Thoracic aorta (tissue), 2 donors: ENCODE measurements at regions not wholly inside any gene's neighbourhood (a gene's known extent, or its start where the extent isn't known, plus 50 kb on each side); places are given as distances from the start of the nearest gene placed in this dataset.

Source experiments
- ATAC-seq: fragments of 150-250 bp; one replicate; pipeline ENCODE4 v1.8.0; 2017; ENCODE audit warnings: low read depth; ENCODE audit not compliant: insufficient number of reproducible peaks, low FRiP score
- DNase-seq: peaks from one replicate; pipeline ENCODE4 v3.0.0-alpha.2; 2020; ENCODE audit warnings: low spot score
- H3K27ac ChIP-seq, 2 donors: fragments of 200-600 bp; sonication (generic); 1 replicate in 1 of 2; 2 replicates in 1 of 2; pipeline ENCODE4 v1.5.1; 2016; ENCODE audit warnings: mild to moderate bottlenecking in 2 of 2, moderate library complexity in 2 of 2
- H3K27me3 ChIP-seq: fragments of 200-600 bp; sonication (generic); replicated peaks from 2 replicates; pipeline ENCODE4 v1.6.0; 2016; ENCODE audit warnings: mild to moderate bottlenecking; ENCODE audit not compliant: insufficient read depth
- H3K36me3 ChIP-seq: fragments of 200-600 bp; sonication (generic); one replicate; pipeline ENCODE4 v1.5.1; 2016
- H3K4me1 ChIP-seq, 2 donors: fragments of 200-600 bp; sonication (generic); 1 replicate in 1 of 2; 2 replicates in 1 of 2; pipeline versions ENCODE4 v1.5.1 to v1.6.0; 2016; ENCODE audit warnings: low read depth in 2 of 2, mild to moderate bottlenecking in 1 of 2; ENCODE audit not compliant: control insufficient read depth in 1 of 2
- H3K4me3 ChIP-seq: fragments of 200-600 bp; sonication (generic); 2 replicates; pipeline ENCODE4 v1.5.1; 2016; ENCODE audit warnings: mild to moderate bottlenecking
- H3K9me3 ChIP-seq: fragments of 200-600 bp; sonication (generic); 2 replicates; pipeline ENCODE4 v1.5.1; 2016
- TF ChIP-seq, protein P1 (sequence below): fragments of 200-600 bp; sonication (generic); IDR thresholded peaks from one replicate; pipeline ENCODE4 v1.5.1; 2019; ENCODE audit warnings: antibody characterized with exemption

DNA sequence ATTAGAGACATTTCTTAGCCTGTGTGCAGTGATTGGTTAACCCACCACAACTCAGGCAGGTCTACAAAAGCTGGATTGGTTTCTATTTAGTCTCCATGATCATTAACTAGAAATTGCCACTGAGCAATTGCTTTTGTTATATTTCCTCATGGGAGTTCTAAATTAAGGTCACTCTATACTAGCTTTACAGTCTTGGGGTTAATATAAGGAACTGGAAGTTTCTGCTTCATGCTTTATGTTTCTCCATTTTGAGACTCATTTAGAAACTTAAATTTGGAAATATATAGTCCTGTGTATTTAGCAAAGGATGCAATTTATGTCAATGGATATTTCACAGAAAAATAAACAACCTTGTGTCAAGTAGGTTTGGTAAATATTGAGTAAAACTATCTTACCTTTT, 137.5 kb downstream of the HLX start:
- no peaks in the 10 kb centered on the region for H3K9me3 ChIP-seq

DNA sequence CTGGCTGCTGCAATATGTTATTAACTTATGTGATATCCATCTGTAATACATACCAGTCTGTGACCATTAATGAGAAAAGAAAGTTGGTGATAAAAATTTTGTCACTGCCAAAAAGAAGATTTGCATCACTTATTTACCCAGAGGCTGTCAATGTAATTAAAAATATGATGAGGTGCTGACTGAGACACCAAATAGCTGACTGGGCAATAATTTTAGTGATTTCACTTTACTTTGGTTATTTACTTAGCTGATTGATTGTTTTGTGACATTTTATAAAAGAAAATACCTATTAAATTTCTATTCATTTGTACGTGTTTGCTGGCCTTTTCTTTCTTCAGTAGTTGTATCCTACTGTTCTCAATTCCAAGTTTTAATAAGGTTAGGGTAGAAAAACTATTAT, 139.2 kb downstream of the HLX start:
- Histone ChIP-seq H3K27me3 (no peaks in the 10 kb centered on the region), H3K4me3 (no peak overlapping the region), H3K36me3 (no peaks in the 10 kb centered on the region), H3K9me3 (no peaks in the 10 kb centered on the region), H3K4me1 (peaks cover 2 to 13% of the 10 kb centered on the region in 2 donors), H3K27ac (no peak overlapping the region)
- TF ChIP-seq, protein P1, sequence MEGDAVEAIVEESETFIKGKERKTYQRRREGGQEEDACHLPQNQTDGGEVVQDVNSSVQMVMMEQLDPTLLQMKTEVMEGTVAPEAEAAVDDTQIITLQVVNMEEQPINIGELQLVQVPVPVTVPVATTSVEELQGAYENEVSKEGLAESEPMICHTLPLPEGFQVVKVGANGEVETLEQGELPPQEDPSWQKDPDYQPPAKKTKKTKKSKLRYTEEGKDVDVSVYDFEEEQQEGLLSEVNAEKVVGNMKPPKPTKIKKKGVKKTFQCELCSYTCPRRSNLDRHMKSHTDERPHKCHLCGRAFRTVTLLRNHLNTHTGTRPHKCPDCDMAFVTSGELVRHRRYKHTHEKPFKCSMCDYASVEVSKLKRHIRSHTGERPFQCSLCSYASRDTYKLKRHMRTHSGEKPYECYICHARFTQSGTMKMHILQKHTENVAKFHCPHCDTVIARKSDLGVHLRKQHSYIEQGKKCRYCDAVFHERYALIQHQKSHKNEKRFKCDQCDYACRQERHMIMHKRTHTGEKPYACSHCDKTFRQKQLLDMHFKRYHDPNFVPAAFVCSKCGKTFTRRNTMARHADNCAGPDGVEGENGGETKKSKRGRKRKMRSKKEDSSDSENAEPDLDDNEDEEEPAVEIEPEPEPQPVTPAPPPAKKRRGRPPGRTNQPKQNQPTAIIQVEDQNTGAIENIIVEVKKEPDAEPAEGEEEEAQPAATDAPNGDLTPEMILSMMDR: no peak
- ATAC-seq: no peak
- no peak for DNase-seq

More for the DNA sequence above, 137.5 kb downstream of the HLX start:
- Histone ChIP-seq H3K4me3 (no peak overlapping the region), H3K36me3 (no peaks in the 10 kb centered on the region), H3K27ac (no peak overlapping the region), H3K27me3 (no peaks in the 10 kb centered on the region), H3K4me1 (peaks cover 2 to 26% of the 10 kb centered on the region in 2 donors)
- ATAC-seq: no peak
- TF ChIP-seq, protein P1: no peak
- no peak for DNase-seq

DNA sequence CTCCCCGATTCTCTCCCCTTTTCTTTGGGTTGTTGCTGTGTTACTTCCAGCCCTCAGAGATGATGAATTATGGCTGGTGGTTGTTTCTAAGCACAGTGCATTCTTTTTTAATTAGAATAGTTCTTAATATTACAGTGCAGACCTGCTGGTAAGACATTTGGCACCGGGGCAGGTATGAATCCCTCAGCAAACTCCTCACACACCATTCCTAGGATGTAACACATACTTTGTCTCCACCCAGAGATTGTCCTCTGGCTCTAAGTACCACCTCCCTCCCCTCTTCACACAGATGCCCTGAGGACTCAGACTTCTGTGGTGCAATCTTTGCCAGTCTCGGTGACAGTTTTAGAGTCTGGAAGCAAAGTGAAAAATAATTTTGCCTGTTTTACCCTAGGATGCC, 143.1 kb downstream of the HLX start:
- ATAC-seq (no peak), DNase-seq (no peak)
- Histone ChIP-seq H3K36me3 (no peaks in the 10 kb centered on the region), H3K9me3 (no peaks in the 10 kb centered on the region), H3K4me3 (no peak overlapping the region), H3K27me3 (no peaks in the 10 kb centered on the region), H3K4me1 (no peaks in the 10 kb centered on the region), H3K27ac (no peak overlapping the region)
- TF ChIP-seq, protein P1: no peak

DNA sequence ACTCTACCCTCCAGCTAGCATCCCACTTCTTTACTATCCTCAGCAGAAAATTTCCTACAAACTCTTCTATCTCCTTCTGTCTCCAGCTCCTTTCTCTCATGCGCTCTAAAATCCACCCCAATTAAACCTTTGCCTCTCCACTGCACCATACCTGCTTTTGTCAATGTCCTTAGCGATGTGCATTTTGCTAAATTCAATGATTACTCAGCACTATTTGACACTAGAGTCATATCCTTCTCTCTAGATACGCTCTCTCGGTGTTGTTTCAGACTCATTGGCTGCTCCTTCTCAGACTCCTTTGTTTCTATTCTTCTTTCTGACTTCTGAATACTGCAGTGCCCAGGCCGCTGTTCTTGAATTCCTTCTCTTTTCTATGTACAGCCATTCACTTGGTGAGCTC, 144.2 kb downstream of the HLX start:
- no peaks in the 10 kb centered on the region for H3K27me3 ChIP-seq
- no peaks in the 10 kb centered on the region for H3K36me3 ChIP-seq
- no peaks in the 10 kb centered on the region for H3K4me1 ChIP-seq
- DNase-seq (no peak), ATAC-seq (no peak)
- no peak overlapping the region for H3K4me3 ChIP-seq
- TF ChIP-seq, protein P1: no peak
- H3K27ac ChIP-seq: no peak overlapping the region
- H3K9me3 ChIP-seq: no peaks in the 10 kb centered on the region

DNA sequence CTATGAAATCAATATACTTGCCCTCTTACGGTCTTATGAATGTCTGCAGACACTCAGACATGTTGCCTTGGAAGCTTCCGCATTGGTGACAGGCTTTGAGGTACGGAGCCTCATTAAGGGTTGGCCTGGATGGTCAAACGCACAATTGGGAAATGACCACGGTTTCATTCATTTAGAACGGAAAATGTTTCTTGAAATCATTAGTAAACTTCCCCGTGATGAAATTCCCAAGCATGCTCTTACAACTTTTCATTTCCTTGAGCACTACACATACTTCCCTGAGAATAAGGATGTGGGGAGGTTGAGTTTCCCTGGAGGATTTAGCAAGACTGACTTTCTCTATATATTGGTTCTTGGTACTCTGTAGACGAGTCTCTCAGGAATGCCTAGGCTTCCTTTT, 146.3 kb downstream of the HLX start:
- H3K27me3 ChIP-seq: no peaks in the 10 kb centered on the region
- H3K36me3 ChIP-seq: no peaks in the 10 kb centered on the region
- TF ChIP-seq, protein P1: no peak
- no peak overlapping the region for H3K4me3 ChIP-seq
- H3K4me1 ChIP-seq: peaks cover 8 to 15% of the 10 kb centered on the region in 2 donors
- H3K9me3 ChIP-seq: no peaks in the 10 kb centered on the region
- no peak for DNase-seq
- no peak overlapping the region for H3K27ac ChIP-seq
- no peak for ATAC-seq
